H1 (cell line): ENCODE measurements at regions not wholly inside any gene's neighbourhood (a gene's known extent, or its start where the extent isn't known, plus 50 kb on each side); places are given as distances from the start of the nearest gene placed in this dataset.

ENCODE experiments used
- CTCF ChIA-PET: fragments of 300-600 bp; sonication (Branson Sonifier 250); formaldehyde crosslinking; loops from one replicate; lab custom pipeline; 2021; ENCODE audit not compliant: partially characterized antibody; lab: Charles Lee
- POLR2A ChIA-PET: fragments of 300-600 bp; sonication (Branson Sonifier 250); formaldehyde crosslinking; loops from one replicate; lab custom pipeline; 2021; ENCODE audit warnings: inconsistent platforms; ENCODE audit not compliant: partially characterized antibody; lab: Charles Lee
- DNase-seq, 2 experiments: peaks; one replicate each; pipeline versions ENCODE4 v3.0.0 to v3.0.0-alpha.2; 2010 to 2022; ENCODE audit warnings: low spot score in 2 of 2, low read depth in 1 of 2, mixed read lengths in 1 of 2
- FAIRE-seq: peaks from 2 replicates; lab custom pipeline; 2011; peaks lifted over from hg19 to GRCh38; lab: Jason Lieb, UNC
- H2AFZ ChIP-seq: 2 replicates; pipeline ENCODE4 v1.8.1; 2012; ENCODE audit warnings: low read length, inconsistent platforms
- H2AK5ac ChIP-seq: 2 replicates; pipeline ENCODE4 v1.6.1; 2013; ENCODE audit warnings: low read depth, low read length
- H2BK120ac ChIP-seq: replicated peaks from 2 replicates; pipeline ENCODE3; 2013; ENCODE audit warnings: low read depth, low read length, inconsistent platforms
- H2BK12ac ChIP-seq: 2 replicates; pipeline ENCODE4 v1.6.1; 2013; ENCODE audit warnings: low read depth, low read length
- H2BK15ac ChIP-seq: 2 replicates; pipeline ENCODE4 v1.6.1; 2013; ENCODE audit warnings: low read length
- H2BK20ac ChIP-seq: 2 replicates; pipeline ENCODE4 v1.6.1; 2013; ENCODE audit warnings: low read length
- H2BK5ac ChIP-seq: 2 replicates; pipeline ENCODE4 v1.6.1; 2013; ENCODE audit warnings: low read depth, low read length
- H3K14ac ChIP-seq: 2 replicates; pipeline ENCODE4 v1.6.1; 2013; ENCODE audit warnings: inconsistent platforms; ENCODE audit not compliant: insufficient read length
- H3K18ac ChIP-seq: 2 replicates; pipeline ENCODE4 v1.6.1; 2013; ENCODE audit warnings: low read length; ENCODE audit errors: extremely low read depth
- H3K23ac ChIP-seq: 2 replicates; pipeline ENCODE4 v1.6.1; 2013; ENCODE audit warnings: inconsistent platforms; ENCODE audit not compliant: insufficient read length
- H3K23me2 ChIP-seq: 2 replicates; pipeline ENCODE4 v1.6.1; 2013; ENCODE audit warnings: low read depth, low read length
- H3K27ac ChIP-seq: 2 replicates; pipeline ENCODE4 v1.6.1; 2011; ENCODE audit warnings: low read depth, low read length, inconsistent platforms
- H3K27me3 ChIP-seq, 4 experiments: replicated peaks in 1 of 4; 1 replicate in 1 of 4; 2 replicates in 3 of 4; pipeline versions ENCODE4 v1.6.1 to v1.8.1; 2011 to 2013; ENCODE audit warnings: low read length in 3 of 4, mild to moderate bottlenecking in 3 of 4, inconsistent platforms in 2 of 4, mixed read lengths in 2 of 4, moderate library complexity in 1 of 4; ENCODE audit not compliant: control insufficient read depth in 3 of 4, insufficient read depth in 3 of 4; ENCODE audit errors: extremely low read depth in 1 of 4
- H3K36me3 ChIP-seq, 4 experiments: 2 replicates each; pipeline versions ENCODE4 v1.6.1 to v1.8.1; 2011 to 2013; ENCODE audit warnings: mild to moderate bottlenecking in 4 of 4, low read length in 3 of 4, moderate library complexity in 2 of 4, control low read depth in 1 of 4, inconsistent platforms in 1 of 4; ENCODE audit not compliant: insufficient read depth in 4 of 4, control insufficient read depth in 2 of 4
- H3K4ac ChIP-seq: replicated peaks from 2 replicates; pipeline ENCODE3; 2013; ENCODE audit warnings: low read length, low read depth, mixed read lengths, inconsistent platforms; ENCODE audit not compliant: insufficient read length
- H3K4me1 ChIP-seq, 4 experiments: replicated peaks in 1 of 4; 1 replicate in 1 of 4; 2 replicates in 3 of 4; pipeline versions ENCODE4 v1.6.1 to v1.8.1; 2011 to 2013; ENCODE audit warnings: low read length in 3 of 4, inconsistent platforms in 2 of 4, mixed read lengths in 1 of 4; ENCODE audit not compliant: insufficient read depth in 4 of 4, control insufficient read depth in 3 of 4
- H3K4me2 ChIP-seq, 2 experiments: 2 replicates each; pipeline versions ENCODE4 v1.6.1 to v1.8.1; 2011 to 2013; ENCODE audit warnings: low read depth in 2 of 2, low read length in 2 of 2, control low read depth in 1 of 2, inconsistent platforms in 1 of 2, mild to moderate bottlenecking in 1 of 2; ENCODE audit not compliant: insufficient read depth in 1 of 2
- H3K4me3 ChIP-seq, 4 experiments: fragments of 200-600, 300-600 bp in 1 of 4; sonication (generic), shearing (Covaris generic), sonication (Bioruptor Twin) in 1 of 4; 2 replicates each; pipeline versions ENCODE4 v1.5.1 to v1.8.1; 2011 to 2016; ENCODE audit warnings: low read length in 4 of 4, low read depth in 3 of 4, control low read depth in 2 of 4, inconsistent platforms in 2 of 4, mild to moderate bottlenecking in 2 of 4, mixed read lengths in 1 of 4, moderate library complexity in 1 of 4; ENCODE audit not compliant: insufficient read depth in 2 of 4; ENCODE audit errors: extremely low read depth in 1 of 4
- H3K56ac ChIP-seq: replicated peaks from 2 replicates; pipeline ENCODE3; 2013; ENCODE audit warnings: low read depth, mild to moderate bottlenecking, mixed read lengths, low read length, inconsistent platforms; ENCODE audit not compliant: insufficient read length
- H3K79me1 ChIP-seq: 2 replicates; pipeline ENCODE4 v1.6.1; 2013; ENCODE audit warnings: low read depth, low read length, control low read depth
- H3K79me2 ChIP-seq, 2 experiments: 2 replicates each; pipeline versions ENCODE4 v1.6.1 to v1.8.1; 2012 to 2013; ENCODE audit warnings: low read length in 2 of 2, mild to moderate bottlenecking in 2 of 2, inconsistent platforms in 1 of 2; ENCODE audit not compliant: insufficient read depth in 2 of 2, control insufficient read depth in 1 of 2
- H3K9ac ChIP-seq, 4 experiments: replicated peaks in 1 of 4; 1 replicate in 1 of 4; 2 replicates in 3 of 4; pipeline versions ENCODE4 v1.6.1 to v1.8.1; 2011 to 2013; ENCODE audit warnings: low read depth in 3 of 4, low read length in 3 of 4, control low read depth in 2 of 4, mild to moderate bottlenecking in 2 of 4, moderate library complexity in 2 of 4, inconsistent platforms in 1 of 4; ENCODE audit errors: extremely low read depth in 1 of 4
- H3K9me3 ChIP-seq, 2 experiments: 2 replicates each; pipeline versions ENCODE4 v1.6.1 to v1.8.1; 2012 to 2013; ENCODE audit warnings: mild to moderate bottlenecking in 2 of 2, moderate library complexity in 2 of 2, control low read depth in 1 of 2, inconsistent platforms in 1 of 2, low read depth in 1 of 2, low read length in 1 of 2, mixed read lengths in 1 of 2; ENCODE audit not compliant: insufficient read depth in 2 of 2
- H4K20me1 ChIP-seq, 2 experiments: replicated peaks in 1 of 2; 2 replicates each; pipeline versions ENCODE3 to v1.8.1; 2011 to 2013; ENCODE audit warnings: inconsistent platforms in 2 of 2, low read length in 2 of 2, mild to moderate bottlenecking in 1 of 2; ENCODE audit not compliant: insufficient read depth in 2 of 2, control insufficient read depth in 1 of 2
- H4K5ac ChIP-seq: 2 replicates; pipeline ENCODE4 v1.6.1; 2013; ENCODE audit warnings: low read length, low read depth, mixed read lengths, inconsistent platforms; ENCODE audit not compliant: insufficient read length
- H4K8ac ChIP-seq: 2 replicates; pipeline ENCODE4 v1.8.0; 2013; ENCODE audit warnings: mild to moderate bottlenecking, moderate library complexity, low read length, inconsistent platforms; ENCODE audit not compliant: insufficient read depth; ENCODE audit errors: extremely low read depth
- H4K91ac ChIP-seq: replicated peaks from 2 replicates; pipeline ENCODE3; 2013; ENCODE audit warnings: low read length, mixed read lengths, inconsistent platforms; ENCODE audit not compliant: insufficient read length
- EGR1 ChIP-seq: IDR thresholded peaks from 2 replicates; pipeline ENCODE4 v1.6.1; 2011; ENCODE audit warnings: low read depth, low read length, borderline replicate concordance
- GTF2F1 ChIP-seq: IDR thresholded peaks from 2 replicates; pipeline ENCODE4 v1.6.1; 2012; ENCODE audit warnings: low read depth, low read length, improper control_type of control experiment, borderline replicate concordance
- HDAC2 ChIP-seq, 2 experiments: fragments of 300-600 bp in 1 of 2; sonication (generic) in 1 of 2; IDR thresholded peaks; 2 replicates each; pipeline ENCODE4 v1.6.1; 2011 to 2012; ENCODE audit warnings: low read depth in 2 of 2, low read length in 2 of 2, mild to moderate bottlenecking in 2 of 2, moderate library complexity in 2 of 2, borderline replicate concordance in 1 of 2, inconsistent platforms in 1 of 2
- KDM4A ChIP-seq: IDR thresholded peaks from one replicate; pipeline ENCODE4 v1.7.1; 2012; ENCODE audit warnings: low read depth, mild to moderate bottlenecking, moderate library complexity, low read length, inconsistent platforms; ENCODE audit not compliant: severe bottlenecking
- MAFK ChIP-seq: IDR thresholded peaks from 2 replicates; pipeline ENCODE4 v1.6.1; 2012; ENCODE audit warnings: low read depth, mild to moderate bottlenecking, improper control_type of control experiment, low read length
- PHF8 ChIP-seq: fragments of 200-600 bp; sonication (generic); conservative IDR thresholded peaks from 2 replicates; pipeline ENCODE4 v1.7.1; 2012; ENCODE audit warnings: low read depth, mild to moderate bottlenecking, inconsistent platforms, low read length, moderate library complexity
- POLR2A ChIP-seq, 2 experiments: IDR thresholded peaks; 1 replicate in 1 of 2; 2 replicates in 1 of 2; pipeline ENCODE4 v1.6.1; 2011; ENCODE audit warnings: low read depth in 2 of 2, low read length in 2 of 2, mild to moderate bottlenecking in 2 of 2; ENCODE audit errors: control extremely low read depth in 1 of 2
- RAD21 ChIP-seq, 2 experiments: IDR thresholded peaks in 1 of 2; conservative IDR thresholded peaks in 1 of 2; 2 replicates each; pipeline ENCODE4 v1.6.1; 2011; ENCODE audit warnings: low read depth in 2 of 2, low read length in 2 of 2, improper control_type of control experiment in 1 of 2, inconsistent platforms in 1 of 2, mild to moderate bottlenecking in 1 of 2, moderate library complexity in 1 of 2
- RNF2 ChIP-seq: fragments of 200-900, 300-1000 bp; sonication (generic); IDR thresholded peaks from 2 replicates; pipeline ENCODE4 v1.7.1; 2016; ENCODE audit warnings: borderline replicate concordance, low read depth, mild to moderate bottlenecking, antibody characterized with exemption, low read length; ENCODE audit not compliant: poor library complexity, severe bottlenecking; ENCODE audit errors: missing control alignments
- RXRA ChIP-seq: IDR thresholded peaks from 2 replicates; pipeline ENCODE4 v1.6.1; 2011; ENCODE audit warnings: low read depth, mild to moderate bottlenecking, low read length, moderate library complexity; ENCODE audit not compliant: insufficient read depth
- SP1 ChIP-seq: IDR thresholded peaks from 2 replicates; pipeline ENCODE4 v1.6.1; 2011; ENCODE audit warnings: low read depth, low read length
- TAF1 ChIP-seq: IDR thresholded peaks from 2 replicates; pipeline ENCODE4 v1.6.1; 2011; ENCODE audit warnings: mild to moderate bottlenecking, low read depth, low read length
- TAF7 ChIP-seq: optimal IDR thresholded peaks from 2 replicates; pipeline ENCODE3; 2011; ENCODE audit warnings: low read depth, mild to moderate bottlenecking, inconsistent platforms, low read length, moderate library complexity, borderline replicate concordance
- TCF12 ChIP-seq: IDR thresholded peaks from 2 replicates; pipeline ENCODE4 v1.6.1; 2011; ENCODE audit warnings: low read depth, mild to moderate bottlenecking, low read length
- YY1 ChIP-seq: IDR thresholded peaks from 2 replicates; pipeline ENCODE4 v1.6.1; 2011; ENCODE audit warnings: low read depth, mild to moderate bottlenecking, low read length
- WGBS, 2 experiments: shearing (Covaris generic) in 1 of 2; methylation state at CpG; one replicate each; pipeline versions ENCODE4 v1.1.6 to v1.1.7; 2013 to 2015; ENCODE audit warnings: low lambda C conversion rate in 2 of 2, mixed read lengths in 2 of 2, inconsistent platforms in 1 of 2, low coverage in 1 of 2, missing lambda C conversion rate in 1 of 2; ENCODE audit not compliant: insufficient replicate concordance in 2 of 2, insufficient coverage in 1 of 2, insufficient read length in 1 of 2; ENCODE audit errors: extremely low coverage in 1 of 2, missing lambda C conversion rate in 1 of 2; 5-methylcytosine and 5-hydroxymethylcytosine counted together

GRCh38 chr10:117486606-117487005 lies 55.9 kb upstream of the EMX2 start:
- H3K4me1 ChIP-seq = no peaks in the 10 kb centered on the region
- H3K9ac ChIP-seq = no peak overlapping the region
- no peak for FAIRE-seq
- H3K18ac ChIP-seq = no peak overlapping the region
- no peak overlapping the region for H2BK120ac ChIP-seq
- H3K4me3 ChIP-seq = no peak overlapping the region
- no peak overlapping the region for H2BK5ac ChIP-seq
- peaks cover 0 to 2% of the 10 kb centered on the region in 2 experiments for H4K20me1 ChIP-seq
- H4K91ac ChIP-seq = no peak overlapping the region
- no peak overlapping the region for H3K27ac ChIP-seq
- no peak overlapping the region for H3K56ac ChIP-seq
- H2AK5ac ChIP-seq = no peak overlapping the region
- no peaks in the 10 kb centered on the region for H3K36me3 ChIP-seq
- CTCF ChIA-PET = interaction anchor here (0.7 to 2.4 kb wide), 6 partner anchors 9 to 271 kb away, joined by 4 to 9 read pairs (median 5); no protein-coding TSS in a partner anchor
- H3K4me2 ChIP-seq = no peak overlapping the region
- H2BK15ac ChIP-seq = no peak overlapping the region
- no peak overlapping the region for H3K4ac ChIP-seq
- H3K14ac ChIP-seq = no peak overlapping the region
- H4K8ac ChIP-seq = no peak overlapping the region
- no peak for DNase-seq
- no peaks in the 10 kb centered on the region for H3K79me2 ChIP-seq
- 100% methylated on average over 4 of the region's 4 CpGs; no CpG with 5 or more reads in 1 of the 2 experiments for WGBS, 2 experiments
- H2BK20ac ChIP-seq = no peak overlapping the region
- H3K23me2 ChIP-seq = no peaks in the 10 kb centered on the region; the same call in 1 of the 2 replicates
- no peaks in the 10 kb centered on the region; a peak in 2 of 7 replicates for H3K27me3 ChIP-seq
- no peak overlapping the region for H2AFZ ChIP-seq
- no peak overlapping the region for H3K23ac ChIP-seq
- no peaks in the 10 kb centered on the region for H3K79me1 ChIP-seq
- no peaks in the 10 kb centered on the region for H3K9me3 ChIP-seq
- POLR2A ChIA-PET = no interaction called here
- no peak overlapping the region for H4K5ac ChIP-seq
- H2BK12ac ChIP-seq = no peak overlapping the region
- TF ChIP-seq RXRA (no peak), POLR2A (IDR thresholded peaks at IDR 0.05; ENCODE audit: control extremely low read depth in 1 of 2, low read depth in 2 of 2, low read length in 2 of 2) (no peak), RNF2 (no peak), TAF7 (no peak), KDM4A (no peak), SP1 (no peak), HDAC2 (IDR thresholded peaks at IDR 0.05; ENCODE audit: borderline replicate concordance in 1 of 2, low read depth in 2 of 2, low read length in 2 of 2) (no peak), PHF8 (no peak), EGR1 (no peak), TCF12 (no peak), RAD21 (IDR thresholded peaks at IDR 0.05 in 1 of 2, conservative IDR thresholded peaks at IDR 0.05 in 1 of 2; ENCODE audit: low read depth in 2 of 2, low read length in 2 of 2) (no peak), YY1 (no peak), GTF2F1 (no peak), MAFK (no peak), TAF1 (no peak)
